ENCODE measurements at regions not wholly inside any gene's neighbourhood (a gene's known extent, or its start where the extent isn't known, plus 50 kb on each side); places are given as distances from the start of the nearest gene placed in this dataset.

GRCh38 chr12:124491310-124491709, 76.1 kb downstream of the NCOR2 start:
- no peak for TF ChIP-seq TCF7L2 (IDR thresholded peaks at IDR 0.05; ENCODE audit: low read depth, low read length)
- no peak for TF ChIP-seq CTCF (IDR thresholded peaks at IDR 0.05)
- no peak for TF ChIP-seq POLR2AphosphoS5 (IDR thresholded peaks at IDR 0.05; ENCODE audit: low read depth, low read length)

All from Panc1 (cell line).